GM21619 (cell line): ENCODE measurements at regions not wholly inside any gene's neighbourhood (a gene's known extent, or its start where the extent isn't known, plus 50 kb on each side); places are given as distances from the start of the nearest gene placed in this dataset.
"Not testable (repeated sequence)": the region's sequence is repeated elsewhere in the genome, so short reads cannot be mapped to it uniquely, and the experiment has no call there.

Experiments used
- ATAC-seq: cut with Tn5 transposase; IDR thresholded peaks from one replicate; pipeline ENCODE4 v1.9.1; 2021; ENCODE audit not compliant: unreplicated experiment

DNA sequence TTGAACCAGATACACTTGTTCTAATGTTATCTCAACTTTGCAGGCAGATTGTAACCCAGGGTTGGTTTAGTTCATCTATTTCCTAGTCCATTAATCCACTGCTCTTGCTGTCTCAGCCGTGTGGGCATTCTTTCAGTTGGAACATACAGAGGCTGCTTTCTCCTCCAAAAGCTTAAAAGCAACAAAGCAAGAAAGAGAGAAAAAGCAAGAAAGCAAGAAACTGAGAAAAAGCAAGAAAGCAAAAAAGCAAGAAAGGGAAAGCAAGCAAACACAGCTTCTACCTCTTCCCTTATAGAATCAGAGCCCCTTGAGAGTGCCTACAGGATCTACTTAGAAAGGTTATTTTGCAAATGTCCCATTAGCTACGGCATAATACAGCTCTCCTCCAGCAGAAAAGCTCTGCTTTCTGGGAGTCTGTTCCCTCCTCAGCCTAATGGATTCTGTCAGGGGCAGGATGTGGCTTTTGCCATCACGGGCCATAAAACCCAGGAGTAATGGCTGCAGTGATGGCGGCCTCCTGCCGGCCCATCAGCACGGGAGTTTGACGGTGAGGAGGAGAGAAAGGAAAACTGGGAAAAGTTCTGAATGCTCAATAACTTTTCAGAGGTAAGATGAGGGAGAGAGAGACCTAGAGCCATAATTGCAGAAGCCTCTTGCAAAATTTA lies 156.8 kb upstream of the JARID2 start:
- ATAC-seq = no peak

GRCh38 chr6:15089569-15090144 lies 156.2 kb upstream of the JARID2 start:
- no peak for ATAC-seq

GRCh38 chr6:15090145-15090579 lies 155.7 kb upstream of the JARID2 start:
- no peak for ATAC-seq

DNA sequence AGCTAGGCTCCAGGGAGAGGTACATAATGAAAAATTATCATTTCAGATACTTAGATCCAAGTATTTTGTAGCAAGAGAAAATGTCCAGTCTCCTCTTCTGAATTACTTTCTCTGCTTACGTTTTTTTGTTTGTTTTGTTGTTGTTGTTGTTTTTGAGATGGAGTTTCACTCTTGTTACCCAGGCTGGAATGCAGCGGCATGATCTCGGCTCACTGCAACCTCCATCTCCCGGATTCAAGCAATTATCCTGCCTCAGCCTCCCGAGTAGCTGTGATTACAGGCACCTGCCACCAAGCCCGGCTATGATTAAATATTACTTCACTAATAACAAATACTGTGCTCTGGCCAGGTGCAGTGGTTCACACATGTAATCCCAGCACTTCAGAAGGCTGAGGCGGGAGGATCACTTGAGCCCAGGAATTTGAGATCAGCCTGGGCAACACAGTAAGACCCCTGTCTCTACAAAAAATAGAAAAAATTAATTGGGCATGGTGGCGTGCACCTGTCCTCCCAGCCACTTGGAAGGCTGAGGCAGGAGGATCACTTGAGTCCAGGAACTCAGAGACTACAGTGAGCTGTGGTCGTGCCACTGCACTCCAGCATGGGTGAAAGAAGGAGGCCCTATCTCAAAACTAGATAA lies 155.0 kb upstream of the JARID2 start:
- ATAC-seq = no peak

DNA sequence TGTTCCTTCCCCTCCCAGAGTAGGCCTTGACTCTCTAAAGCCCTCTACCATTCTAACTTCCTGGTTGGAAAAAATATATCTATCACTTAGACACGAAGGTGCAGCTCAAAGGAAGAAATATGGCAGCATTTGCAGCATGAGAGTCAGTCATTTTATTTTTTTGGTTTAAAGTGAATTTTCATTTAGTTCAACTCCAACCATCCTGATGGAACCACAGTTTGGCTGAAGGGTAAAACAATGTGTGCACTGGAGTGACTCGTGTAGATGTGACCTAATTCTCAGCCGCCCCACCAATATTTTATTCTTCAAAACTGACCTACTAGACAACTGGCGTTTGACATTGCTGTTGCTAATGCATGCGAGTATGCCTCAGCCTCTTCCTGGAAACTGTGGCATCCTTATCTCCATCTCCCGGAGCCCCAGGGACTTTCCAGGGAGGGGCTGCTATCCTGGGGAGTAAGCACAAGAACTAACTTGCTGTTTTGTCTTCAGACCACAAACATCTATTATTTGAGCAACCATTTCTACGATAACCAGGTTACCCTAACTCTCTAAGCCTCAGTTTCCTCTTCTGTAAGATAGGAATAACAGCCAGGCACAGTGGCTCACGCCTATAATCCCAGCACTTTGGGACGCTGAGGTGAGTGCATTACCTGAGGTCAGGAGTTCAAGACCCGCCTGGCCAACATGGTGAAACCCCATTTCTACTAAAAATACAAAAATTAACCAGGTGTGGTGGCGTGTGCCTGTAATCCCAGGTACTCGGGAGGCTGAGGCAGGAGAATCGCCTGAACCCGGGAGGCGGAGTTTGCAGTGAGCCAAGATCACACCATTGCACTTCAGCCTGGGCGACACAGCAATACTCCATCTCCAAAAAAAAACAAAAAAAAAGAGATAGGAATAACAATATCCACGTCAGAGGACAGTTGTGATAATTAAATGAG lies 148.7 kb upstream of the JARID2 start:
- no peak for ATAC-seq

- no peak for ATAC-seq
Observed at GRCh38 chr6:15101130-15101529, 144.7 kb upstream of the JARID2 start.

GRCh38 chr6:15102241-15102640 lies 143.6 kb upstream of the JARID2 start:
- no peak for ATAC-seq

DNA sequence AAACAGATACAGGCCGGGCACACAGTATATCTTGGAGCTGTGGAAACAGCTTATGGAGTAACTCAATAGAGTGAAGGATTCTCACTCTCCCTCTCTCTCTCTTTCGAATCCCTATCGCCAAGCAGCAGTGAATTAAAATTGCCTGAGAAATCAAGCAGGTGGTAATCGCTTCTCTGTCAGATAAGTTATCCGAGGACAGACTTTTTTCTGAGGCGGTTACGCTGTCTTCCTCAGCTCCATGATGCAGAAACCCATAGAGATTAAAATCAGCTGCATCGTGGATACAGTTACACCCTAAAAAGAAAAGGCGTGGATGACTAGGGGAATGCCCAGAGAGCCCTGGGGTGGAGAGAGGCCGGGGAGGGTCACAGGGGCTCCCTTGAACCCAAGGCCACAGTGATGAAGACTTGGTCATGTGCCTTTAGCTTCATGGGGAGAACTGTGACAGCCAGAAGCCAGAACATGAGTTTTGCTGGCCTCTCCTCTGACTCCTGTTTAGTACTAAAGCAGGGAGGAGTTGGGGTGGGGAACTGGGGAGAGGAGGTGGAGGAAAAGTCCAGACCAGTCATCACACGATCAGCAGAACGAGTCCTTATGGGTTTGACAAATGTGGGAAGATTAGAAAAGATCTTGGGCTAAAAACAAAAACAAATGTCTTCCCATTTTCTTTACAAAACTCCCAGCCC lies 138.8 kb upstream of the JARID2 start:
- no peak for ATAC-seq

DNA sequence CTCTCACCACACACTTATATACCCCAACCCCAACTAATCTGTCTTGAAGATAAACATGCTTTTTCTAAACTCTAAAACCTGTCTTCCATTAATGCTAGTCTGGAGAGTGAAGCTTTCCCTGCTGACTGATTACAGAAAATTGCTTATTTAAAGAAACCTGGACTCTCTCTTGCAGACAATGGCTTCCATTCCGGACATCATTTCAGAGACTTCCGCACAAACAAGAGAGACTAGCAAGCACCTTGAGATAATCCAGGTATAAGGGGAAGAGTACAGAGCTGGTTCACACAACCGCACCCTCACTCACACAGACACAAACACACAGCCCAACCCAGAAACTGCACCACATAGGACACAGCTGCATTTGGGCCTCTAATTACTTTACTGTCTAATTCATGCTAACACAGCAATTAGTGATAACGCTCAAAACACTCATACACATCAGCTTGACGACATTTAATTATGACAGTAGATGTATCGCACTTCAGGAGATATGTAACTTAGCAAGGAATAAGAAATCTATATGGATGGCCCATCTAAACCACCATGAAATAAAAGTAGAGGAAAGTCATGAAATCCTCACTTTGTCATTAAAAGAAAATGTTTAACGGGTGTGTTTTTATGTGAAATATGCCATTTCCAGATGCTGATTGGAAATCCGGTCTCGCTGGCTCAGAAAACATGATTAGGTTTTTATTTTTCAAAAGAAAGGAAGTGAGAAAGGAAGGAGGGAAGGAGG lies 138.1 kb upstream of the JARID2 start:
- no peak for ATAC-seq

GRCh38 chr6:15108383-15108715 lies 137.5 kb upstream of the JARID2 start:
- no peak for ATAC-seq

DNA sequence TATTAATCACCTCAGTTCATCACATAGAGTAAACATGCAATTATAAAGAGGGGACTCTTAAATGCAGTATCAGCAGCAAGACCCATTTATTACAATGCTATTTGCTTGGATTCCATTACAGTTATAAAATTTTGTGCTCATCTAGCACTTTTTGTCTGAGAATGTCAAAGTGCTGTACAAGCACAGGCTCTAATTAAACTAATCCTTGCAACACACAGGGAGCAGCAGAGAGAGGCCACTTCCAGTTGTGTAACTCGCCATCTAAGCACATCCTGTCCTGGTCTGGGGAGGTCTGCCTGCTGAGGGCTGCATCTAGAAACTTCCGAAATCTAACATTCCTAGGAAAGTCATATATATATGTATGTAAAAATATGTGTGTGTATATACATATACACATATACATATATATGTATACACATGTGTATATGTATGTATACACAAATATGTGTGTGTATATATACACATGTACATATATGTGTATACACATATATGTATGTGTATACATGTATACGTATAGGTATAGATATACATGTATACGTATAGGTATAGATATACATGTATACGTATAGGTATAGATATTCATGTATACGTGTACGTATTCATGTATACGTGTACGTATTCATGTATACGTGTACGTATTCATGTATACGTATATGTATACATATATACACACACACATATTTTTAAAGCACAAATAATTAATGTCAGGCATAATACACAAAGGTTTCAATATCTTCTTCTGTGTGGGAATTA lies 136.4 kb upstream of the JARID2 start:
- no peak for ATAC-seq

- no peak for ATAC-seq
Observed at GRCh38 chr6:15110726-15111354, 135.0 kb upstream of the JARID2 start.

GRCh38 chr6:15111576-15111975 lies 134.3 kb upstream of the JARID2 start:
- not testable (repeated sequence) for ATAC-seq

- no peak for ATAC-seq
Observed at GRCh38 chr6:15113587-15113986, 132.3 kb upstream of the JARID2 start.

DNA sequence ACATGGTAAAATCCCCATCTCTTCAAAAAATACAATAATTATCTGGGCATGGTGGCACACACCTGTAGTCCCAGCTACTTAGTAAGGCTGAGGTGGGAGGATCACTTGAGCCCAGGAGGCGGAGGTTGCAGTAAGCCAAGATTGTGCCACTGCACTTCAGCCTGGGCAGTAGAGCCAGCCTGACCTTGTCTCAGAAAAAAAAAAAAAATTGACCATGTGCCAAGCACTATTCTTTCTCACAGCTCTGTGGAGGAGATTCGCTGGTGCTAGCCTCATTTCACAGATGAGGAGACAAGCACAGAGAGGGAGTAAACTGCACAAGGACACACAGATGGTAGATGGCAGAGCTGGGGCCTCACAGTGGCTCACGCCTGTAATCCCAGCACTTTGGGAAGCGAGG lies 131.8 kb upstream of the JARID2 start:
- ATAC-seq = no peak

DNA sequence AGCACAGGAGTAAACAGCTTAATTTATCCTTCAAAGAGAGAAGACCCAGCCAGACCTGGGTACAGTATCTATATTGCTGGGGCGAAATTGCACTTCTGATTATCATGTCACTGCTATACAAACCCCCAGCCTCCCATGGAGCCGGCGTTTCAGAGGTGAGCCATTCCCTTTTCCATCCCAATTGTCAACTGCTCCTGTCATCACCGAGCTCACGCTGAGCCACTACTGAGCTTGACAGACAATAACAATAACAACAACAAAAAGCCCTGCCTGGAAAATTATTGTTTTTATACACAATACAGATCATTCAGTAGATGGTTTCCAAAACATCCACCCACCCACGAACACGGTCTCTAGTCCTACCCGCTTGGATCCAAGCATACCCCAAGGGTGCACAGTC lies 129.0 kb upstream of the JARID2 start:
- ATAC-seq = no peak

DNA sequence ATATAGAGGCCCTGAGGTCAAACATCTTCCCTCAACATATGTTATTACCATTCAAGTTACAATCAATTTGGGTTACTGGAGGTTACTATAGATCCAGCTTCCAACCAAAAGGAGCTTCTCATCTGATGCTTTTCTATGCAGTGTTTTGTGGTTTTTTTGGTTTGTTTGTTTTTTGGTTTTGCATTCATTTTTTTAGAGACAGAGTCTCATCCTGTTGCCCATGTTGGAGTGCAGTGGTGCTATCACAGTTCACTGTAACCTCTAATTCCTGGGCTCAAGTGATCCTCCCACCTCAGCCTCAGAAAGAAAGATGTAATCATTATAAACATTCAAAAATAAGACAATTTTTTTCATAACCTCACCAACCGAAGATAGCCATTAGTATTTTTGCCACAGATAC lies 124.4 kb upstream of the JARID2 start:
- ATAC-seq = no peak

- ATAC-seq = no peak
Observed at GRCh38 chr6:15121977-15122550, 123.8 kb upstream of the JARID2 start.

- ATAC-seq = no peak
Observed at GRCh38 chr6:15129887-15130286, 116.0 kb upstream of the JARID2 start.
